Heart left ventricle (tissue), 16 donors: ENCODE measurements at regions not wholly inside any gene's neighbourhood (a gene's known extent, or its start where the extent isn't known, plus 50 kb on each side); places are given as distances from the start of the nearest gene placed in this dataset.

ENCODE experiments used
- ATAC-seq, 4 donors: fragments of 200-7000 bp; cut with Tn5 transposase; one replicate each; pipeline ENCODE4 v1.9.1; 2020 to 2022; ENCODE audit warnings: moderate library complexity in 4 of 4, mild to moderate bottlenecking in 3 of 4, moderate number of reproducible peaks in 1 of 4
- DNase-seq, 5 donors: peaks; one replicate each; pipeline ENCODE4 v3.0.0-alpha.2; 2020
- H3K27ac ChIP-seq, 12 donors: fragments of 200-600 bp; sonication (generic) in 4 of 12; one replicate each; pipeline versions ENCODE4 v1.5.0 to v1.8.0; 2016 to 2022; ENCODE audit warnings: mild to moderate bottlenecking in 2 of 12
- H3K27me3 ChIP-seq, 9 donors: fragments of 200-600 bp; sonication (generic) in 2 of 9; one replicate each; pipeline versions ENCODE4 v1.5.1 to v1.8.0; 2016 to 2022; ENCODE audit warnings: mild to moderate bottlenecking in 3 of 9
- H3K36me3 ChIP-seq, 9 donors: fragments of 200-600 bp; sonication (generic) in 2 of 9; one replicate each; pipeline versions ENCODE4 v1.5.0 to v1.8.0; 2018 to 2022; ENCODE audit warnings: mild to moderate bottlenecking in 2 of 9
- H3K4me1 ChIP-seq, 12 donors: fragments of 200-600 bp; sonication (generic) in 4 of 12; one replicate each; pipeline versions ENCODE4 v1.5.0 to v1.8.0; 2016 to 2022; ENCODE audit warnings: mild to moderate bottlenecking in 3 of 12
- H3K4me3 ChIP-seq, 12 donors: fragments of 200-600 bp; sonication (generic) in 4 of 12; one replicate each; pipeline versions ENCODE4 v1.5.0 to v1.8.0; 2017 to 2022; ENCODE audit warnings: mild to moderate bottlenecking in 9 of 12, moderate library complexity in 4 of 12
- H3K9me3 ChIP-seq, 12 donors: fragments of 200-600 bp; sonication (generic) in 4 of 12; one replicate each; pipeline versions ENCODE4 v1.5.0 to v1.8.0; 2016 to 2022; ENCODE audit warnings: mild to moderate bottlenecking in 1 of 12
- CTCF ChIP-seq, 12 donors: fragments of 200-600 bp; sonication (generic) in 4 of 12; IDR thresholded peaks; one replicate each; pipeline versions ENCODE4 v1.5.0 to v1.8.0; 2018 to 2022; ENCODE audit warnings: antibody characterized with exemption in 12 of 12, mild to moderate bottlenecking in 5 of 12
- POLR2A ChIP-seq, 2 donors: fragments of 450-650 bp; IDR thresholded peaks; one replicate each; pipeline ENCODE4 v1.6.1; 2017; ENCODE audit warnings: antibody characterized with exemption in 2 of 2, mild to moderate bottlenecking in 2 of 2, moderate library complexity in 2 of 2
- WGBS, 4 donors: extraction: QIAGEN DNeasy Blood & Tissue Kit in 2 of 4; methylation state at CpG; one replicate each; pipeline versions ENCODE4 v1.1.5 to v1.1.7; 2013 to 2018; 5-methylcytosine and 5-hydroxymethylcytosine counted together
- intact Hi-C, 10 donors: fragments of 100-400 bp; cut with DNase I; formaldehyde crosslinking; loops; one replicate each; pipeline versions ENCODE4 v1.11.1 to v1.14.2; 2022
- donor health status: ischemic (EF 13 %, LVEDD 7.1; RV severe dilation, severe dysfunction).
- donor health status: healthy with polysubstance abuse.
- donor health status: DM: no; HTN: yes; CAD: no.
- donor health status: DM: no; HTN: no; CAD: no.
- donor health status: ischemic (EF 25% LVEDD 6.9; RV normal size, moderate dysfunction).
- donor health status: ischemic (EF 25% LVEDD 5.7; RV mildly dilated, moderate dysfunction).
- donor health status: healthy.
- donor health status: DM: yes; HTN: yes; CAD: no.
- donor health status: ischemic (EF 35%, LVEDD 5.7; RV mildly dilated, moderate dysfunction).
- donor health status: nonischemic (EF 11% LVEDD 7.7; RV severe dilation, severe dysfunction).
- donor health status: DM: yes; HTN: yes; CAD: no.
- donor health status: PGD.
- donor health status: ischemic (EF 29% LVEDD 5.4; RV normal size, mild dysfunction).
- donor health status: nonischemic (EF 23%, LVEDD 6.1; RV moderate dilation, normal function).

DNA sequence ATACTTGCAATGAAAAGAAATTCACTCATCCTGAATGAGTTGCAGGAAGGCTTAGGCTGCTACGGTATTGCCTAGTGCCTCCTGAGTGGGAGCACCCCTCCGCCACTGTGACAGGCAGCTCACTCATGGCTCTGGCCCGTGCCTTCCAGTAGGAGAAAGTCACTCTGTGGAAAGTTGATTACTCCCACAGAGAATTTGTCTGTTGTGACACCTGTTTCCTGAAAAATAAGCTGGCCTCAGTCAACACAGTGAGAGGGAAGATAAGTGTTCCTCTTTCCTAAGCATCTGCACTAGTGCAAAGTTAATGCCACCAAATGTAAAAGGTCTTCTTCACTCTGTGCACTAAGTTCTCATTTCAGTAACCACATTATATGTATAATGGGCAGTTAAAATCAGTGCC lies 158.8 kb upstream of the INHBA start:
- no peaks in the 10 kb centered on the region for H3K36me3 ChIP-seq
- H3K9me3 ChIP-seq = peaks cover 0 to 23% (median 9%) of the 10 kb centered on the region in 12 donors
- DNase-seq (no peak), ATAC-seq (peak in 2 of 4 donors; percentile 31 to 57)
- H3K27ac ChIP-seq = peak overlapping the region in 2 of 12 donors; percentile 17 to 30
- 46 to 56% (median 51%) methylated on average over 3 of the region's 3 CpGs for WGBS, 4 donors
- no peak for TF ChIP-seq CTCF (IDR thresholded peaks at IDR 0.05)
- no peak for TF ChIP-seq POLR2A (IDR thresholded peaks at IDR 0.05)
- intact Hi-C loops = no loop called here
- H3K27me3 ChIP-seq = no peaks in the 10 kb centered on the region
- H3K4me3 ChIP-seq = no peak overlapping the region
- peaks cover 0 to 9% (median 0%) of the 10 kb centered on the region in 12 donors for H3K4me1 ChIP-seq

GRCh38 chr7:41858201-41858600 lies 155.3 kb upstream of the INHBA start:
- intact Hi-C loops = no loop called here
- H3K4me3 ChIP-seq = no peak overlapping the region
- no peaks in the 10 kb centered on the region for H3K9me3 ChIP-seq
- no peak for ATAC-seq
- no peaks in the 10 kb centered on the region for H3K27me3 ChIP-seq
- H3K36me3 ChIP-seq = no peaks in the 10 kb centered on the region
- H3K4me1 ChIP-seq = peaks cover 0 to 9% (median 0%) of the 10 kb centered on the region in 12 donors
- no peak overlapping the region for H3K27ac ChIP-seq
- no peak for DNase-seq
- 61 to 97% (median 89%) methylated on average over 2 of the region's 2 CpGs for WGBS, 4 donors
- no peak for TF ChIP-seq CTCF (IDR thresholded peaks at IDR 0.05)

GRCh38 chr7:41855798-41856197 lies 152.9 kb upstream of the INHBA start:
- ATAC-seq (no peak), DNase-seq (no peak)
- TF ChIP-seq CTCF (IDR thresholded peaks at IDR 0.05) (no peak), POLR2A (IDR thresholded peaks at IDR 0.05) (no peak)
- WGBS, 4 donors = 89 to 94% (median 91%) methylated on average over 1 of the region's 1 CpG
- Histone ChIP-seq H3K36me3 (no peaks in the 10 kb centered on the region), H3K27ac (no peak overlapping the region), H3K9me3 (no peaks in the 10 kb centered on the region), H3K4me1 (no peaks in the 10 kb centered on the region), H3K4me3 (no peak overlapping the region), H3K27me3 (no peaks in the 10 kb centered on the region)
- intact Hi-C loops = no loop called here

DNA sequence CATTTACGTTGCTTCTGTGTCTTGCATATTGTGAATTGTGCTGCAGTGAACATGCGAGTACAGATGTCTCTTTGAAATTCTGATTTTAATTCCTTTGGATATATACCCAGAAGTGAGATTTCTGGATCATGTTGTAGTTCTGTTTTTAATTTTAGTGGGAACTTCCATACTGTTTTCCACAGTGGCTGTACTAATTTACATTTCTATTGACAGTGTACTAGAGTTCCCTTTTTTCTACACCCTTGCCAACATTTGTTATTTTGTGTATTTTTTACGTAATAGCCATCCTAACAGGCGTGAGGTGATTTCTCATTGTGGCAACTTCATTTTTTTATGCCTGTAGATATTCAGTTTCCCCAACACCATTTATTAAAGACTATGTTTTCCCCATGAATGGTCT lies 144.7 kb upstream of the INHBA start:
- DNase-seq (no peak), ATAC-seq (no peak)
- peaks cover 0 to 14% (median 0%) of the 10 kb centered on the region in 12 donors for H3K9me3 ChIP-seq
- 89 to 95% (median 91%) methylated on average over 4 of the region's 4 CpGs for WGBS, 4 donors
- no peak overlapping the region for H3K27ac ChIP-seq
- H3K4me3 ChIP-seq = no peak overlapping the region
- H3K4me1 ChIP-seq = no peaks in the 10 kb centered on the region
- no peaks in the 10 kb centered on the region for H3K36me3 ChIP-seq
- intact Hi-C loops = no loop called here
- no peak for TF ChIP-seq POLR2A (IDR thresholded peaks at IDR 0.05)
- no peak for TF ChIP-seq CTCF (IDR thresholded peaks at IDR 0.05)
- H3K27me3 ChIP-seq = no peaks in the 10 kb centered on the region
